PC-9 (cell line): ENCODE measurements at regions not wholly inside any gene's neighbourhood (a gene's known extent, or its start where the extent isn't known, plus 50 kb on each side); places are given as distances from the start of the nearest gene placed in this dataset.

Experiments
- CTCF ChIP-seq: fragments of 200-600 bp; sonication (generic); conservative IDR thresholded peaks from 2 replicates; pipeline ENCODE4 v1.6.1; 2017; ENCODE audit warnings: mixed run types, antibody characterized with exemption, mild to moderate bottlenecking, moderate library complexity
- EZH2 ChIP-seq: fragments of 200-600 bp; sonication (generic); IDR thresholded peaks from 2 replicates; pipeline ENCODE4 v1.8.0; 2017; ENCODE audit warnings: antibody characterized with exemption, low read depth

GRCh38 chr2:187055463-187055862 lies 206.5 kb upstream of the ZSWIM2 start:
- TF ChIP-seq CTCF (no peak), EZH2 (no peak)
